SKM-1 (cell line): ENCODE measurements at regions not wholly inside any gene's neighbourhood (a gene's known extent, or its start where the extent isn't known, plus 50 kb on each side); places are given as distances from the start of the nearest gene placed in this dataset.
"Not testable (repeated sequence)": the region's sequence is repeated elsewhere in the genome, so short reads cannot be mapped to it uniquely, and the experiment has no call there.

Experiments
- DNase-seq: peaks from one replicate; lab custom pipeline; 2025; ENCODE audit not compliant: unreplicated experiment; lab: John Stamatoyannopoulos, UW

DNA sequence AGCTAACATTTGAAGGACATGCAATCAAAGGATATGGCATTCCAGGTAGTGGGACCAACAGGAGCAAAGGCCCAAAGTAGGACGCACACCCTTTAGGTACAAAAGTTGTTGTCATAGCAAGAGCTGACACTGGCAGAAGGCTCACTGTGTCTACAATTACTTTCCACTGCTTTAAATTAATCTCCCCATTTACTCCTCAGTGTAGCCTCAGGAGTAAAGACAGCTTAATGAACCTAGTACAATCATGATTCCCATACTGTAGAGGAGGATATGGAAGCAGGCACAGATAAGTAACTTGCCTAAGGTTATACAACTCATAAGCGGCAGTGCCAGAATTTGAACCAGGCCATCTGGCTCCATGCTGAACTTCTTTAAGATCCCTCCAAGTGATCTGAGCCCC, 212.9 kb upstream of the SFSWAP start:
- DNase-seq, result no peak

DNA sequence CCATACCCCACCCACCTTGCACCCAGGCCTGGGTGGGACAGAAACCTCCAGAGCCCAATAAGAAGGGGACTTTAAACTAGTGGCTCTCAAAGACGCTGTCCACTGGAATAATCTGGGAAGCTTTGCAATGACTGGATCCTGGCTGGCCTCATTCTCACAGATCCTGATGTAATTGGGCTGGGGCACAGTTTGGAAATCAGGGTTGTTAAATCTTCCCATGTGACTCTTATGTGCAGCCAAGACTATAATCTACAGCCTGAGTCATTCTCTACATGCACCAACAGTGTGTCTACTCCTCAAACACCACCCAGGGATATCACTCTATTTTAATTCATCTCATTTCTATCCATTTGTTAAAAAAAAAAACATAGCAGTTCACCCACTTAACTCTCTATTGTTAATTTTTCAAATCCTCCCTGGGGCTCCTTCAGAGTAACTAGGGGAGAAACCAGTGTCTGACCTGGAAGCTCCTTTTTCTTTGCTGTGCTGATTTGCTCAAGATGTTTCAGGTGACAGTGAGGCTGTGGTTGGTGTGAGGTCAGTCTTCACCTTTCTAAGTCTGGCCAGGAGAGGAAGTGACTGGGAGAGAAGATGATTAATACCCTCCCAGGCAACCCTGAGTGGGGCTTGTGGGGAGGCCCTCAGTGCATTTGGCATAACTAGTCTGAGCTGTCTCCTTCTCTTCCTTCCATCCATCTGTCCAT, 211.6 kb upstream of the SFSWAP start:
- DNase-seq, result no peak

DNA sequence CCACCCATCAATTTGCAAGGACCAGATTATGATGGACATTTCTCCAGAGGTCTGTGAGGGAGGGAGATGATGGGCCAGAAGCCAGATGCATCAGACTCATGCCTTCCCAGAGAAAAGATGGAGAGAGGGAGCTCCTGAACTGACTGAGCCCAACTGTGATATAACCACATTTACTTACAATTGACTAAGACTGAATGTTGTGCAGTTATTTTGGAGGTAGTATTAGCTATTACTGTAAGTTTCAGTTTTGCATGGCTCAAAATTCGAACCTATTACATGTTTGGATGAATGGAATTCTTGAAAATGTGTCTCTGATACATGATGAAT, 211.1 kb upstream of the SFSWAP start:
- no peak for DNase-seq

DNA sequence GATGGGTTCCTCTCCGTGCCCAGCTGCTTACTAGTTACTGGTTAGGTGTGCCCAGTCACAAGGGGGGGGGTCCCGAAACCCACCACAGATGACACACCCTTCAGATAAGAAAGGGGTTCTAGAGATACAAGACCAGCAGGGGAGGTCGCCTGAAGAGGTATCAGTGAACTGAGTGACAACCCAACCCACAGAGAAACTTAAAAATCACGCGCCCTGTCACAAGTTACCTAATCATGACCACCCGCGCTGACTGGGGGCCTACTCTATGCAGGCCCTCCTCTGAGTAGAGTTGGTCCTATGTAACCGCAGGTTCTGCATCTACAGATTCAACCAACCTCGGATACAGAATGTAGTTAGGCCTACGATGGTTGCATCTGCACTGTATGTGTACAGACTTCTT, 210.3 kb upstream of the SFSWAP start:
- no peak for DNase-seq

- no peak for DNase-seq
Measured at GRCh38 chr12:131505561-131505960, 205.3 kb upstream of the SFSWAP start.

DNA sequence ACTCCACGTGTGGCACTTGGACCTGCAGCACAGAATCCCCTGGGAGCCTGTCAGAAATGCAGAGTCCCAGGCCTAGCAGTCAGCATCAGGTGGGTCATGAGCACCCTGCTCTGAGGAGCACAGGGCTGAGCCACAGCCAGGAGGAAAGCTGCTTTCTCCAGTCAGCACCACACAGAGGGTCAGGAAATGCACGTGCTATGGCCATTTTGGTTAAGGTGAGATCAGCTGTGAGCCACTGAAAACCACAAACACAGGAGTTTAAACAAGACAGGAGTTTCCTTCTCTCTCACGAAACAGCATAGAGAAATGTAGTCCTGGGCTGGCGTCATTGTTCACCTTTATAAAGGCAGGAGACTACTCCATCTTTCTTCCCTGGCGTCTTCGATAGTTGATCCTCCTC, 204.5 kb upstream of the SFSWAP start:
- no peak for DNase-seq

DNA sequence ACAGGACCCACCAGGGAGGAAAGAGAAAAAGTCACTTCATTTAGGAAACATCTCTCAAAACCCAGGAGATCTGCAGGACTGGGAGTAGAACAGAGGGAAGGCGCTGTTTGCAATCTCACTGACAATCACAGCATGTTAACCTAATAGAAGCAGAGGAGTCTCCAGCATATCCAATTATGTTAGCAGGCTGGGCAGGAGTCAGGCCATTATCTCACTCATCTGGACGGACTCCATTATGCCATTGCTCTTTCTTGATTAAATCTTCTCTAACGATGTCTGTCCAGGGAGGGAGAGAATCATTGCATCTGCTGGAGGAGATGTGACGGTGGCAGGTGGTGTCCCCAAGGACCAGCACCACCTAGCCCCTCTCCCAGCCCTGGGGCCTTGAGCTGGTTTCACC, 203.8 kb upstream of the SFSWAP start:
- no peak for DNase-seq

- no peak for DNase-seq
Measured at GRCh38 chr12:131507881-131508280, 203.0 kb upstream of the SFSWAP start.

DNA sequence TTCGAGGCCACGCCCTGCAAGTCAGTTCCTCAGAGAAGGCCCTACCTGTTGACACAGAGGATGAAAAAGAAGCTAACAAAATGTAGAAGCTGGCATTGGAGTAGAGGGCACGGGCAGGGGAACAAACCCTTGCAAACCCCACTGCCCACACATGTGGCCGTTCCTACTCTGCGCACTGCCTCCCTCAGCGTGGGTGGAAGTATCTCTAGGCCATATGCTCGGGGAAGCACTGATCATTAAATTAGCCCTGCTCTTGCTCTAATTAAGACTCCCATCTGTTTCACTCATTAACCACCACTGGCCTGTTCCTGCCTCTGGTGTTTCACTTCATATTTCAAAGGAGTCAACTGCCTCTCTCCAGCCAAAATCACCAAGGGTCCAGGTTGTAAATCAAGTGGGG, 201.2 kb upstream of the SFSWAP start:
- no peak for DNase-seq

DNA sequence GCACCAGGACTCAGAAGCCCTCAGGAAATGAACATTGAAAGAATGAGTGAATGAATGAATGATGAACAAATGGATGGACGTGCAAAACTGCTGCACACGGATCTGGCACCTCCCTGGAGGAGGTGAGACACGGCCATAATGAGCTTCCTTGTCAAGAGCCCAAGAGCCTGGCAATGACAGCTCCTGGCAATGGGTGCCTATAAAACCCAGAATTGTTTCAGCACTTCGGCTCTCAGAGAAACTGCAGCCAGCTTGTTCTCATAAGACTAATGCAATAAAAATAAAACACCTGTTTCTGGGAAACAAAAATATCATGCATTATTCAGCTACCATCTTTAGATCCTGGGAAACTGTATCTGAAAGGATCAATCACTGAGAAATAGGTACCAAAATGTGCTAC, 200.5 kb upstream of the SFSWAP start:
- DNase-seq, result no peak

DNA sequence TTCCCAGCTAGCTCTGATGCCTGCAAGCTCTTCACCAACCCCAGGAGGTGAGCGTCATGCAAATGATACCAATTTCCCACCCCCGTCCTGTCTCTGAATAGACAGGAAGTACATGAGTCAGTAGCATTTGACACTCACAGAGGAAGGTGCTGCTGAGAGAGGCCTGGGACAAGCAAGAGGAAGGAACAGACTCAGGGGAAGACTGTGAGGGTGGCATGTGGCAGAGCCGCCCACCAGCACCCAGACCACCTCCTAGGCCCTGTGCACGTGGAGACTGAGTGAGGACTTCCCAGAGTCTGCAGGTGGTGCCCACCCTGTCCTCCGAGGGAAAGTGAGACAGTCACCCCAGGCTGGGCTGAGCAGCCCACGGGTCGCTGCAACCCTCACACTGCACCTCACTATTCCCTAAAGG, 199.5 kb upstream of the SFSWAP start:
- DNase-seq, result peak; percentile 2

GRCh38 chr12:131511803-131512561, 198.9 kb upstream of the SFSWAP start:
- DNase-seq, result no peak

DNA sequence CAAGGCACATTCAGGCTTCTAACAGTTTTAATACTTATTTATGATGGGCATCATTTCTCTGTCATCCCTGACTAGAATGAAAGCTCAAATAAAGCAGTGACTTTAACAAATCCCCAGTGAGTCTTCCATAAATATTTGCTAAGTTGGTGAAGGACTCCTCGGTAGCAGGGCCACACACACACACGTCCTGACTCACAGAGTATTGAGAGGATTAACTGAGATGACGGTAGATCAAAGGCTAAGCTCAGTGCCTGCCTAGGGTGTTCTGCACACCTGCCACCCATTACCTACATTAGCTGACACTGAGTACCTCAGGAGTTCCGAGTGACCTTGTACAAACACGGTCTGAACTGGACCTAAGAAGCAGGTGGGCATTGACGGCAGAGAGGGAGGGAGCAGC, 197.3 kb upstream of the SFSWAP start:
- DNase-seq, result no peak

DNA sequence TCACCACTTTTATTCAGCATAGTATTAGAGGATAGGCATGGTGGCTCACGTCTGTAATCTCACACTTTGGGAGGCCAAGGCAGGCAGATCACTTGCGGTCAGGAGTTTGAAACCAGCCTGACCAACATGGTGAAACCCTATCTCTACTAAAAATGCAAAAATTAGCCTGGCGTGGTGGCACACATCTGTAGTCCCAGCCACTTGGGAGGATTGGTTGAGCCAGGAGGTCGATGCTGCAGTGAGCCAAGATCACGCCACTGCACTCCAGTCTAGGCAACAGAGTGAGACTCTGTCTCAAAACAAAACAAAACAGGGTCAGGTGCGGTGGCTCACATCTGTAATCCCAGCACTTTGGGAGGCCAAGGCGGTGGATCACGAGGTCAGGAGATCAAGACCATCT, 190.3 kb upstream of the SFSWAP start:
- not testable (repeated sequence) for DNase-seq

GRCh38 chr12:131521326-131521725, 189.6 kb upstream of the SFSWAP start:
- no peak for DNase-seq

- DNase-seq, result no peak
Measured at GRCh38 chr12:131525795-131526508, 184.9 kb upstream of the SFSWAP start.

- no peak for DNase-seq
Measured at GRCh38 chr12:131527092-131527491, 183.8 kb upstream of the SFSWAP start.

GRCh38 chr12:131527736-131528135, 183.2 kb upstream of the SFSWAP start:
- DNase-seq, result no peak

- no peak for DNase-seq
Measured at GRCh38 chr12:131528144-131528543, 182.7 kb upstream of the SFSWAP start.

- no peak for DNase-seq
Measured at GRCh38 chr12:131528667-131529066, 182.2 kb upstream of the SFSWAP start.

DNA sequence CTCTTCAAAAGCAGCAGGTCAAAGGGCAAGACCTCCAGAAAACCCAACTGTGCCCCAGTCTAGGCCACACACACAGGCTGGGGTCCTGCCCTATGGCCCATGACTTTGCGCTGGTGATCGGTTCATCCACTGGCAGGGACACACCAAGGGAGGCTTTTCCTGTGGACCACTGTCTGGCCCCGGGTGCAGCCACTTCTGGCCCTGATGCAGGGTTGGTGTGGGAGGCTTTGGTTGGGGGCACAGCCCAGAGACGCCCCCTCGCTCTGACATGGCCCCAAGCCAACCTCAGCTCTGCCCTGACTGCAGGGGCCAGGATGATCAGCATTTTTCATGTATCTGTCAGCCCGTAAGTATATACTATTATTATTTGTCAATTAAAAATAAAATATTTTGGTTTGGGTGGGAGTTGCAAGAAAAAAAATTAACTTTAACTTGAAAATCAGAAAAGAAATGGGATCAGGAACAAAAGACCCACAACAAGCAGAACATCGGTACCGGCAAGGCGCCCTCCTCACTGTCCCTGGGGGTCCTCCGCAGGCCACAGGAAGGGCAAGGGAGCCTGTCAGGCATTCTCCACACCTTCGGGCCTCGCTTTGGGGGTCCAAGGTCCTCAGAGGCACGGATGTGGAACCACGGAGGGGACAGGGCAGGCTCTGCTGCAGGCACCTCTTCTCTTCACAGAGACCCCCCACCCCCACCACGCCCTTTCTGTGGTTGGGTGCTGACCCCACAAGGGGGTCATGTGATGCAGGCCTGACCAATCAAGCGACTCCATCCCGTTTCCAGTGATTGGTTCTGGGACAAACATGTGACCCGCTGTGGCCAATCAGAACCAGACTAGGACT, 181.5 kb upstream of the SFSWAP start:
- no peak for DNase-seq

- DNase-seq, result no peak
Measured at GRCh38 chr12:131530041-131530332, 180.9 kb upstream of the SFSWAP start.
